Inflammatory macrophage (primary cell): ENCODE measurements at regions not wholly inside any gene's neighbourhood (a gene's known extent, or its start where the extent isn't known, plus 50 kb on each side); places are given as distances from the start of the nearest gene placed in this dataset.
A peak's percentile ranks its signal among the peaks of the same experiment; 100 is the strongest.

ENCODE experiments used
- DNase-seq, 2 donors: peaks; one replicate each; pipeline ENCODE4 v3.0.0-alpha.2; 2020 to 2022

- no peak for DNase-seq
These were observed 62.7 kb downstream of the NPTX2 start for GRCh38 chr7:98679741-98680140.

DNA sequence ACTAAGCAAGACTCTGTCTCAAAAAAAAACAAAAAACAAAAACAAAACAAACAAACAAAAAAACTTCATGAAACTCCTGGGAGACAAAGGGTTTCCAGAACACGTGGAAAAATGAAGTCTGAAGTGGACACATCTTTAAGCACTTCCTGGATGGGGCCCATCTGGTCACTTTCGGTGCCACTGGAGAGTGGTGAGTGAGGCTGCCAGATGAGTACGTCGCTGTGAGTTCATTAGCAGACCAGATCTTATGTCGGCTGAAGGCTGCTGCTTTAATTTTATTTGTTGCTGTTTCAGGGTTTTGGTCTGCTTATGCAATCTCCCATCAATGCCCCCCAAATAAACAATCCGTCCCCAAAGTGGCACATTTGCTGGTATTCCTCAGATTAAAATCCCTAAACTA is 64.4 kb downstream of the NPTX2 start:
- no peak for DNase-seq

DNA sequence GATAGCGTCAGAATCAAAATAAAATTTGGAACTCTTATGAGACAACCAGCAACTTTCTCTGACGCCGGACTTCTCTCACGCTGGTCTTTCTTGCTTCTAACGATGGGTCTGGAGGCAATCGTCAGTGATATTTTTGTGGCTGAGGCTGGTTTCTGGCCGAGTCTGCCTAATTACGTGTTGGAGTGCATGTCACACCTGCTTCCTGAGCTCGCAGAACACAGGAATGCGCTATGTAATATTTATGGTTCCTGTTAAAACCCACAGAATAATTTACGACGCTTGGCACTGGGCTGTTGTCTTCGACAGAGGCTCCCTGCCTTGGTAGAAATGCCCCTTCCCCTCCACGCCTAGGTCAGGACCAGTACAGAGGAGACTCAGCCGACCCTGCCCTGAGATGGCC is 64.9 kb downstream of the NPTX2 start:
- DNase-seq, result no peak

DNA sequence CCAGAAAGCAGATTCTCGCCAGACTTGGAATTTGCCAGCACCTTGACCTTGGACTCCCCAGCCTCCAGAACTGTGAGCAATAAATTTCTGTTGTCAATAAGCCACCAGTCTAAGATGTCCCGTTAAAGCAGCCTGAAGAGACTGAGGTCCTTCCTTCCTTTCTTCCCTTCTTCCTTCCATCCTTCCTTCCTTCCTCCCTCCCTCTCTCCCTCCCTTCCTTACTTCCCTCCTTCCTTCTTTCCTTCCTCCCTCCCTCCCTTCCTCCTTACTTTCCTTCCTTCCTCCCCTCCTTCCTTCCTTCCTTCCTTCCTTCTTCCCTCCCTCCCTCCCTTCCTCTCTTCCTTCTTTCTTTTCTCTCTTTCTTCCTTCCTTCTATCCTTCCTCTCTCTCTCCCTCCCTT is 66.4 kb downstream of the NPTX2 start:
- no peak for DNase-seq

GRCh38 chr7:98685541-98685940 is 68.5 kb downstream of the NPTX2 start:
- no peak for DNase-seq

- no peak for DNase-seq
These were observed 69.5 kb downstream of the NPTX2 start for GRCh38 chr7:98686466-98687080.

DNA sequence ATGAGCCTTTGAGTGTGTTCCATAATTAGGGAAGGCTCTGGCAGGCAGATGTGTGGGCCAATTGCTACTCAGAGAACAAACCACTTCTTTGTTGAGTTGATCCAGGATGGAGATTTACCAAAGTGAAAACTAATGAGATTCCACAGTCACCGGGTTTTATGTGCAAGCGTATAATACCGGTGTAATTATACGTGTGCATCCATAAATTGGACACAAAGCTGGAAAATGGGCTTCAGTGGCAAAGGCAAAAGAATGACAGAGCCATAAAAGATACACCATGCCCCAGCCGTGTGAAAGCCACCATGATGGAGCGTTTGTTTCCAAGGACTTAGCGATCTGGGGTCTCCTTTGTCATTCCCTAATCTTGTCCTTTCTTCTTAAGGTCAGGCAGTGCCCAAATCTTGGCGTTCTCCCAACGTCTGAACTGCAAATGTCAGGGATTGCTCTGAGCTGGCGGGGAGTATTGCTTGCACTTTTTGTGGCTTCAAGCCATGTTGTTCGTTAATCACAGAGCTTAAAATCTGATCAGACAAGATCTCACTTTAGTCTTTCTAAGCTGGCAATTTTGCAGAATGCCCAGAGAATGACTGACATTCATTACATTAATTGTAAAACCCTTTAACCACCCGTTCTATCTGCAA is 70.1 kb downstream of the NPTX2 start:
- no peak for DNase-seq

- no peak for DNase-seq
These were observed 74.5 kb downstream of the NPTX2 start for GRCh38 chr7:98691619-98692018.

- no peak for DNase-seq
These were observed 80.0 kb downstream of the NPTX2 start for GRCh38 chr7:98697083-98697482.

DNA sequence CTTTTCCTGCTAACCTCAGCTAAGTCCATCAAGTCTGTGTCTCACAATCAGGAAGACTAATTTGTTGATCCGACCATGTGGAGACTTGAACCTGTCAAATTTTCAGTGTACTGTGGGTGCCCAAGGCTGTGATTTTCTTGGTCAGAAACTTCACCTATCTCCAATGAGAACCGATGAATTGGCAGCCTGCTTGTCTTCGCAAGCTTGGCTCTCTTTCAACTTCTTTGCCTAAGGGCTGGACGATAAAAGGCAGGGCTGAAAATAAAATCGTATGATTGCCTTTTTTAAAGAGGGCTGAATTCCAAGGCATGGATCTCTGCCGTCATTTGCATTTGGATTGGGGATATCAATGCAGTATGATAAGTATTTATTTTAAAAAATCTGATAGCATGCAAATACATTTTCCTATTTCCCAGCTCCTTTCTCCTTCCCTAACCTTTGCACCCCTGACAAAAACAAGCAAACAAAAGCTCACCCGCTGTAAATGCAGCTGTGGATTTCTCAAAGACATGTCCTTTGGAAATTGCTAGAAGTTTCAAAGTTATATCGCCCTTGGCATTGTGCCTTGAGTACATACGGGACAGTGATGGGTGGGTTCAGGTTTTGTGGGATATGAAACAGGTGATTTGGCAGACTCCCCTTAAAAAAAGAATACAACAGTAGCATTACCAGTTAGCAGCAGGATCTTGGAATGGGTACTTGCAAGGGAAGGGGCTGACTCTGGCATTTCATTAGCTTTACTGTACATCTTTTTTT is 80.6 kb downstream of the NPTX2 start:
- no peak for DNase-seq

- DNase-seq, result no peak
These were observed 81.9 kb downstream of the NPTX2 start for GRCh38 chr7:98698976-98699375.

GRCh38 chr7:98700533-98700932 is 83.4 kb downstream of the NPTX2 start:
- no peak for DNase-seq

GRCh38 chr7:98701372-98701771 is 84.3 kb downstream of the NPTX2 start:
- no peak for DNase-seq

DNA sequence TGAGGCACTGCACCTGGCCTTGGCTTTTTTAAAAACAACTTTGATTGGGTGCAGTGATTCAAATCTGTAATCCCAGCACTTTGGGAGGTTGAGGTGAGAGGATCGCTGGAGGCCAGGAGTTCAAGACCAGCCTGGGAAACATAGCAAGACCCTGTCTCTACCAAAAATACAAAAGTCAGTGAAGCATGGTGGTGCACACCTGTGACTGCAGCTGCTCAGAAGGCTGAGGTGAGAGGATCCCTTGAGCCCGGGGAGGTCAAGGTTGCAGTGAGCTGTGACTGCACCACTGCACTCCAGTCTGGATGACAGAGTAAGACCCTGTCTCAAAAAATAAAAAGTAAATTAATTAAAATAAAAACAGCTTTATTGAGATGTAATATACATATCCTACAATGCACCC is 84.9 kb downstream of the NPTX2 start:
- DNase-seq, result no peak

DNA sequence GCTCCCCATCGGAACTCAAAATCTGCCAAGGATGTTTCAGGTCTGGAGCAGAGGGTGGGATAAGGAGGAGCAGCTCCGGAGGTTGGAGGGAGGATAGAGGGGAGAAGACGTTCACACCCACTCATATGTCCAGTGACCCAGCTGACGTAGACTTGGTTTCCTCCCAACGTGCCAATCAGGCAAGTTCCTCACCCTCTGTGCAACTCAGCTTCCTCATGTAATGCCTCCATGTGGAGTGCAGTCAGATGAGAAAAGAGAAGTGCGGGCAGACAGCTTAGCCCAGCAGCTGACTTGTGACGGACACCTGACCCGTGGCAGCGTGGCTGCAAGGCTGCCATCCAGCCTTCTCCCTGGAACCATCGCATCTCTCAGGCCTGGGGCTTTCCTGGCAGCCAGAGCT is 86.8 kb downstream of the NPTX2 start:
- DNase-seq, result peak; percentile 45 to 60

DNA sequence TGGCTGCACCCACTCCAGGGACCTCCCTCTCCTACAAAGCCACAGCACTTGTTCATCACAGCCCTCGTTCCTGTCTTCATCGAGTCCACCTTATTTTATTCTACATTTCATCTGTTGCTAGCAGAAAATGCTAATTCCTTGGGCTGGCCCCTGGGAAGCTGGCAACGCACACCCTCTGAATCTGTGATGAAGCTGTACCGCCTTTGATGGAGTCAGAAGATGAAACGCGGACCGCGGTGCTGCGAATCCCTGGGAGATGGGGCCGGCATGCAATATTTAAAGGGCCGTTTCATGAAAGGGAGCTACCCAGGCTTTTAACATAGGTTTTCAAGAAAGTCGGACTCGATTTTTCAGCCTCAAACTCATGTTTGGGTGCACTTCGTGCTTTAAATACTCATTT is 88.5 kb downstream of the NPTX2 start:
- no peak for DNase-seq

- DNase-seq, result no peak
These were observed 90.0 kb downstream of the NPTX2 start for GRCh38 chr7:98707076-98707475.

DNA sequence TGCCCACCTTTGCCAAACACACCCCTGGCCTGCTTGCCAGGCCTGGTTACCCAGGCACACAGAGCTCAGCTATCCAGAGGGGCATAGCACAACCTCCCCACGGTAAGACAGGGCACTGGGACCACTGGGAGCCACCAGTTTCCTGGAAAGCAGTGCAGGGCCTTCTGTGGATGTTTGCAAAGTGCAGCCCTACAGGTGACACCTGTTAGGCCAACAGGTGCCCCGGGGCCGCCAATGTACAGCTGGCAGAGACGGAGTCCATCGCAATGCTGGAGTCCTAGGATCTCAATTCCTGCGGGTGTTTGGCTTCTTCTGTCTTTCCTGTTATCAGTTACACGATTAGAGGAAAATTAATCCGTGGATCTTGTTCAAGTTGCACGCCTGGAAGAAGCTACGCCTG is 94.9 kb downstream of the NPTX2 start:
- no peak for DNase-seq

DNA sequence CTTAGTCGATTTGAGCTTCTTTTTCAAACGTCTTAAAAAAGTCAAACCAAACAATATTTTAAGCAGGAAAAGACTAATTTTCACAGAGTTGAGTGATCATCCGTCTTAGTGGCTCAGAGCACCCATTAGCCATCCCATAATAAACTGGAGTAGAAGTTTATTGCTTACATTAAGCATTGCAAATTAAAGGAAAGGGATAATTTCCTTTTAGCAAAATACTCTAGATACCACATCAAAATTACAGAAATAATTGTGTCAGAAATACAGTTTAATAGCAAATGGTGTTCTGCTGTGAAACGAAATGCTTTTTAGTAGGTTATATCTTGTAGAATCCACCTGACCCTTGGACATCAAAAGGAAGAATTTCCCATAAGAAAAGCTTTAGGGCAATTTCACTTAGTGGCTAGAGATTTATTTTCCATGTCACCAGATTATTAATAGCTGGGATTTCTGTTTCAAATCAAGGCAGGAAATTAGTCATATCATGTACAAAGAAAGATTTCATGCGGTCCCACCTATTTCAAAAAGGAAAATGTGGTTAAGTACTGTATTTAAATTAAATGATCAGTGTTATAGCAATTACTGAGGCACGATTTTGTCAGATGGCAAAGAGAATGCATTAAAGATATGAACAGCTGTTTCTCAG is 96.2 kb downstream of the NPTX2 start:
- no peak for DNase-seq

- DNase-seq, result no peak
These were observed 102.3 kb downstream of the NPTX2 start for GRCh38 chr7:98719396-98719795.

DNA sequence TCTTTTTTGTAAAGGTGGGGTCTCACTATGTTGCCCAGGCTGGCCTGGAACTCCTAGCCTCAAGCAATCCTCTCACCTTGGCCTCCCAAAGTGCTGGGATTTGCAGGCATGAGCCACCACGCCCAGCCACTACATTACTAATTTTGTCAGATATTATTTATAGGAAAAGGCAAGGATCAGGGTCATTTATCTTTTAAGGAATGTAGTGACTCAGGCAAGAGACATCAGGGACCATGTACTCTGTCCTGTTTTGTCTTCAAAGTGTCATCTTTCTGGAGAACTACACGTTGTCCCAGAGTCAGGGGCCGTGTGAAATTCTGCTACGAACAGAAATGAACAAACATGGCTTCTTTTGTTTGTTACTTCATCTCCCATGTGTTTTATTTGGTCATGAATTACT is 105.3 kb downstream of the NPTX2 start:
- no peak for DNase-seq

DNA sequence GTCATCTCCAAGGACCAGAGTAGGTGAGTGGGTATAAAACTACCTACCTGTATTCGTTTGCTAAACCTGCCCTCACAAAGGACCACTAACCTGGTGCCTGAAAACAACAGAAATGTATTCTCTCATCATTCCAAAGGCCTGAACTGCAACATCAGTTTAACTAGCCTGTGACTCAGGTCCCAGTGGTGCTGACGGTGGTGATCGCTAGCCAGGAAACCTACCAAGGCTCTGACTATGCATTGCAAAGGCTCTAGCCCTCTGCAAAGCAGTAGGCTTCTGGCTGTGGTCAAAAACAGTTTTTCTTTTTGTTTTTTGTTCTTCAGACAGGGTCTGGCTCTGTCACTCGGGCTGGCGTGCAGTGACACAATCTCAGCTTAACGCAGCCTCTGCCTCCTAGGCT is 107.5 kb downstream of the NPTX2 start:
- no peak for DNase-seq

- DNase-seq, result no peak
These were observed 110.1 kb downstream of the NPTX2 start for GRCh38 chr7:98727146-98727709.
